Ovary (tissue), 7 donors: ENCODE measurements at regions not wholly inside any gene's neighbourhood (a gene's known extent, or its start where the extent isn't known, plus 50 kb on each side); places are given as distances from the start of the nearest gene placed in this dataset.

Experiments used
- DNase-seq, 5 donors: peaks; one replicate each; pipeline ENCODE4 v3.0.0-alpha.2; 2019 to 2020
- H3K27ac ChIP-seq, 2 donors: fragments of 200-600 bp; one replicate each; pipeline versions ENCODE4 v1.5.1 to v1.8.0; 2019 to 2022
- H3K27me3 ChIP-seq: fragments of 200-600 bp; one replicate; pipeline ENCODE4 v1.8.0; 2022
- H3K36me3 ChIP-seq: fragments of 200-600 bp; sonication (generic); one replicate; pipeline ENCODE4 v1.5.1; 2019
- H3K4me1 ChIP-seq: one replicate; pipeline ENCODE4 v1.8.1; 2013; ENCODE audit warnings: mild to moderate bottlenecking, moderate library complexity; ENCODE audit not compliant: insufficient read depth
- H3K4me3 ChIP-seq: fragments of 200-600 bp; sonication (generic); one replicate; pipeline ENCODE4 v1.5.1; 2017
- H3K9me3 ChIP-seq, 2 donors: fragments of 200-600 bp in 1 of 2; sonication (generic) in 1 of 2; one replicate each; pipeline versions ENCODE4 v1.5.1 to v1.8.1; 2013 to 2019; ENCODE audit warnings: mild to moderate bottlenecking in 1 of 2, moderate library complexity in 1 of 2
- EP300 ChIP-seq: sonication (generic); formaldehyde crosslinking; IDR thresholded peaks from one replicate; pipeline ENCODE4 v1.6.1; 2017; ENCODE audit warnings: antibody characterized with exemption
- POLR2A ChIP-seq: fragments of 450-650 bp; IDR thresholded peaks from one replicate; pipeline ENCODE4 v1.6.1; 2017; ENCODE audit warnings: antibody characterized with exemption, mild to moderate bottlenecking, moderate library complexity
- WGBS, 3 donors: extraction: QIAGEN DNeasy Blood & Tissue Kit in 1 of 3; methylation state at CpG; one replicate each; pipeline versions ENCODE4 v1.1.5 to v1.1.7; 2013 to 2017; 5-methylcytosine and 5-hydroxymethylcytosine counted together
- intact Hi-C, 4 donors: fragments of 100-400 bp; cut with DNase I; formaldehyde crosslinking; loops; one replicate each; pipeline versions ENCODE4 v1.11.0 to v1.15.1; 2022 to 2023
- TF ChIP-seq, protein P1 (sequence below), 3 donors: fragments of 450-650 bp in 2 of 3; fragments of 200-600 bp in 1 of 3; IDR thresholded peaks; one replicate each; pipeline versions ENCODE4 v1.5.1 to v1.8.0; 2016 to 2022; ENCODE audit warnings: antibody characterized with exemption in 3 of 3, mild to moderate bottlenecking in 1 of 3
- donor health status: DM: no; HTN: no; CAD: no; lungs with moderate emphysema.
- donor health status: DM: no; HTN: no; CAD: no.
- donor health status: Bipolar disorder and iron deficiency.
- donor health status: DM: no; HTN: no; CAD: no.
- donor health status: DM: yes; HTN: yes; CAD: no.

- Histone ChIP-seq H3K27ac (no peak overlapping the region), H3K27me3 (no peaks in the 10 kb centered on the region), H3K9me3 (no peaks in the 10 kb centered on the region), H3K4me1 (no peaks in the 10 kb centered on the region), H3K36me3 (no peaks in the 10 kb centered on the region), H3K4me3 (no peak overlapping the region)
- intact Hi-C loops: no loop called here
- no peak for DNase-seq
- TF ChIP-seq EP300 (no peak), POLR2A (no peak)
- TF ChIP-seq, protein P1, sequence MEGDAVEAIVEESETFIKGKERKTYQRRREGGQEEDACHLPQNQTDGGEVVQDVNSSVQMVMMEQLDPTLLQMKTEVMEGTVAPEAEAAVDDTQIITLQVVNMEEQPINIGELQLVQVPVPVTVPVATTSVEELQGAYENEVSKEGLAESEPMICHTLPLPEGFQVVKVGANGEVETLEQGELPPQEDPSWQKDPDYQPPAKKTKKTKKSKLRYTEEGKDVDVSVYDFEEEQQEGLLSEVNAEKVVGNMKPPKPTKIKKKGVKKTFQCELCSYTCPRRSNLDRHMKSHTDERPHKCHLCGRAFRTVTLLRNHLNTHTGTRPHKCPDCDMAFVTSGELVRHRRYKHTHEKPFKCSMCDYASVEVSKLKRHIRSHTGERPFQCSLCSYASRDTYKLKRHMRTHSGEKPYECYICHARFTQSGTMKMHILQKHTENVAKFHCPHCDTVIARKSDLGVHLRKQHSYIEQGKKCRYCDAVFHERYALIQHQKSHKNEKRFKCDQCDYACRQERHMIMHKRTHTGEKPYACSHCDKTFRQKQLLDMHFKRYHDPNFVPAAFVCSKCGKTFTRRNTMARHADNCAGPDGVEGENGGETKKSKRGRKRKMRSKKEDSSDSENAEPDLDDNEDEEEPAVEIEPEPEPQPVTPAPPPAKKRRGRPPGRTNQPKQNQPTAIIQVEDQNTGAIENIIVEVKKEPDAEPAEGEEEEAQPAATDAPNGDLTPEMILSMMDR (IDR thresholded peaks at IDR 0.05): no peak
- 63 to 76% (median 64%) methylated on average over 11 of the region's 11 CpGs for WGBS, 3 donors
Observed at GRCh38 chr7:98483964-98484545, 83.2 kb upstream of the BAIAP2L1 start.

DNA sequence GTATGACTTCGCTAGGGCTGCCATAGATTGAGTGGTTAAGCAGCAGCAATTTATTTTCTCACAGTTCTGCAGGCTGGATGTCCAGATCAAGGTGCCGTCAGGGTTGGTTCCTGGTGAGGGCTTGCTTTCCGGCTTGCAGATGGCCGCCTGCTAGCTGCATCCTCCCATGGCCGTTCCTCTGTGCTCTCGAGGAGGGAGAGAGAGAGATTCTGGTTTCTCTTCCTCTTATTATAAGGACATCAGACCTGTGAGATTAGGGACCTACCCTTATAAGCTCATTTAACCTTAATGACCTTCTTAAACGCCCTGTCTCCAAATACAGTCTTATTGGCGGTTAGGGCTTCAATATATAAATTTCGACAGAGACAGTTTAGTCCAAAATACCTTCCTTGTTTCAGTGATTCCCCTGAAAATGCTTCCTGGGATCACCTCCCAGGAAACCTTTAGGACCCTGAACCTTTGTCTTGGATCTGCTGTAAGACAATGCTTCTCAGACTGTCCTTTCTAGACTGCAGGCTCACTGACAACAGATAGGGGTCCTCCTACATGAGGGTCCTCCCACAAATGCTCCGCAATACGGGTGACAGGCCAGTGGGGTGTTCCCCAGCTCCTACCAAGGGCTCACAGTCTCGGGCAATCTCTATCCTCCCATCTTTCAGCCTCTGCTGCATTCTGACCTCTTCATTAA, 82.5 kb upstream of the BAIAP2L1 start:
- DNase-seq: no peak
- WGBS, 3 donors: 77 to 79% (median 77%) methylated on average over 12 of the region's 12 CpGs

GRCh38 chr7:98479318-98479717, 78.4 kb upstream of the BAIAP2L1 start:
- DNase-seq: no peak
- Histone ChIP-seq H3K4me3 (no peak overlapping the region), H3K9me3 (no peaks in the 10 kb centered on the region), H3K27ac (no peak overlapping the region), H3K27me3 (no peaks in the 10 kb centered on the region), H3K4me1 (no peaks in the 10 kb centered on the region), H3K36me3 (no peaks in the 10 kb centered on the region)
- TF ChIP-seq POLR2A (no peak), EP300 (no peak)
- TF ChIP-seq, protein P1 (IDR thresholded peaks at IDR 0.05): no peak
- WGBS, 3 donors: 76 to 86% (median 83%) methylated on average over 5 of the region's 5 CpGs
- intact Hi-C loops: no loop called here

More for the DNA sequence above, 82.5 kb upstream of the BAIAP2L1 start:
- H3K9me3 ChIP-seq: no peaks in the 10 kb centered on the region
- no peak overlapping the region for H3K4me3 ChIP-seq
- H3K27ac ChIP-seq: no peak overlapping the region
- H3K27me3 ChIP-seq: no peaks in the 10 kb centered on the region
- no peaks in the 10 kb centered on the region for H3K36me3 ChIP-seq
- intact Hi-C loops: no loop called here
- TF ChIP-seq EP300: no peak
- TF ChIP-seq, protein P1 (IDR thresholded peaks at IDR 0.05): no peak
- no peak for TF ChIP-seq POLR2A
- H3K4me1 ChIP-seq: no peaks in the 10 kb centered on the region

- 78 to 84% (median 79%) methylated on average over 3 of the region's 3 CpGs for WGBS, 3 donors
- Histone ChIP-seq H3K9me3 (no peaks in the 10 kb centered on the region), H3K36me3 (no peaks in the 10 kb centered on the region), H3K27ac (no peak overlapping the region), H3K27me3 (no peaks in the 10 kb centered on the region), H3K4me3 (no peak overlapping the region), H3K4me1 (peaks cover 3% of the 10 kb centered on the region)
- intact Hi-C loops: no loop called here
- TF ChIP-seq EP300 (no peak), POLR2A (no peak)
- TF ChIP-seq, protein P1 (IDR thresholded peaks at IDR 0.05): no peak
- DNase-seq: no peak
Observed at GRCh38 chr7:98475352-98475751, 74.5 kb upstream of the BAIAP2L1 start.
